Activated CD4-positive, alpha-beta T cell treated with anti-CD3 and anti-CD28 coated beads, Interleukin-2, amount 50 U/mL, for 16 hours (primary cell): ENCODE measurements at regions not wholly inside any gene's neighbourhood (a gene's known extent, or its start where the extent isn't known, plus 50 kb on each side); places are given as distances from the start of the nearest gene placed in this dataset.
"Not testable (repeated sequence)": the region's sequence is repeated elsewhere in the genome, so short reads cannot be mapped to it uniquely, and the experiment has no call there.

Experiments
- DNase-seq: peaks from one replicate; pipeline ENCODE4 v3.0.0-alpha.2; 2020

GRCh38 chr18:43887491-43887890, 610.2 kb upstream of the SYT4 start:
- no peak for DNase-seq

- DNase-seq = no peak
These were observed 611.3 kb upstream of the SYT4 start for GRCh38 chr18:43888598-43888997.

GRCh38 chr18:43893001-43893637, 615.8 kb upstream of the SYT4 start:
- DNase-seq = no peak

GRCh38 chr18:43904209-43904837, 627.0 kb upstream of the SYT4 start:
- DNase-seq = no peak

GRCh38 chr18:43914018-43914417, 636.7 kb upstream of the SYT4 start:
- DNase-seq = no peak

- no peak for DNase-seq
These were observed 639.7 kb upstream of the SYT4 start for GRCh38 chr18:43916984-43917383.

GRCh38 chr18:43917520-43917919, 640.2 kb upstream of the SYT4 start:
- DNase-seq = no peak

- no peak for DNase-seq
These were observed 642.3 kb upstream of the SYT4 start for GRCh38 chr18:43919551-43919950.

GRCh38 chr18:43931439-43931838, 654.1 kb upstream of the SYT4 start:
- DNase-seq = no peak

GRCh38 chr18:43932140-43932539, 654.9 kb upstream of the SYT4 start:
- DNase-seq = no peak

GRCh38 chr18:43933177-43933576, 655.9 kb upstream of the SYT4 start:
- DNase-seq = no peak

- DNase-seq = no peak
These were observed 657.0 kb upstream of the SYT4 start for GRCh38 chr18:43934322-43934721.

- no peak for DNase-seq
These were observed 657.6 kb upstream of the SYT4 start for GRCh38 chr18:43934781-43935471.

- no peak for DNase-seq
These were observed 658.9 kb upstream of the SYT4 start for GRCh38 chr18:43936176-43936575.

GRCh38 chr18:43949291-43949690, 672.0 kb upstream of the SYT4 start:
- no peak for DNase-seq

- no peak for DNase-seq
These were observed 672.8 kb upstream of the SYT4 start for GRCh38 chr18:43950062-43950461.

- no peak for DNase-seq
These were observed 675.1 kb upstream of the SYT4 start for GRCh38 chr18:43952398-43952797.

- DNase-seq = no peak
These were observed 684.4 kb upstream of the SYT4 start for GRCh38 chr18:43961722-43962121.

GRCh38 chr18:43964666-43965065, 687.4 kb upstream of the SYT4 start:
- no peak for DNase-seq

GRCh38 chr18:43965691-43966090, 688.4 kb upstream of the SYT4 start:
- no peak for DNase-seq

- DNase-seq = no peak
These were observed 693.4 kb upstream of the SYT4 start for GRCh38 chr18:43970656-43971055.

- no peak for DNase-seq
These were observed 700.9 kb upstream of the SYT4 start for GRCh38 chr18:43978174-43978573.

GRCh38 chr18:43982582-43982981, 698.1 kb upstream of the SETBP1 start:
- no peak for DNase-seq

GRCh38 chr18:43987061-43987460, 693.6 kb upstream of the SETBP1 start:
- DNase-seq = not testable (repeated sequence)
